Activated CD8-positive, alpha-beta memory T cell treated with anti-CD3 and anti-CD28 coated beads, Interleukin-2, amount 50 U/mL, for 24 hours (primary cell): ENCODE measurements at regions not wholly inside any gene's neighbourhood (a gene's known extent, or its start where the extent isn't known, plus 50 kb on each side); places are given as distances from the start of the nearest gene placed in this dataset.
"Not testable (repeated sequence)": the region's sequence is repeated elsewhere in the genome, so short reads cannot be mapped to it uniquely, and the experiment has no call there.

Source experiments
- DNase-seq: peaks from one replicate; pipeline ENCODE4 v3.0.0-alpha.2; 2020; ENCODE audit errors: extremely low read depth

- DNase-seq, result no peak
Observed at GRCh38 chr2:230593765-230594164, 118.9 kb upstream of the CAB39 start.

DNA sequence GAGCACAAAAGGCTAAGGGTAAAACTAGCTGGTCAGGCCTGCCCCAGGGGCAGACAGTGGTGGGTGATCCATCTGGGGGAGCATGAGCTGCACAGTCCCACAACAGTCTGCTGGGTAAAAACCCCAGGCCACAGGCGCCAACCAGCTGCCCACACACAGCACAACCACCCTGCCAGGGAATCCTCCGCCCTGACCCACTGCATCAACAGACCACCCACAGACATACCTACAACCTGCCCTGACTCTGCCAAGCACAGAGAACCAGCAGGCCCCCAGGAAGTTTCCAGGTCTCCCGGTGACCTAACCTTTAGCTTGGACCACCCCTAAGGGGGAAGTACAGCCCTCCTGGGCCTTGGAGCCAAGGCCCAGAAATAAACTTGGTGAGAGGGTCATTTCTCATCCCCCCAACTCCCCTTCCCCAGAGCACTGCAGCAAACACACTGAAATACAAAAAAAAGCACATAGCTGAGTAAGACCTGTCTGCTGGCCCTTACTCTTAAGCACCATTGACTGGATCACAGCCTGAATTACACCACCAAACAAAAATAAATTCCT is 118.3 kb upstream of the CAB39 start:
- no peak for DNase-seq

DNA sequence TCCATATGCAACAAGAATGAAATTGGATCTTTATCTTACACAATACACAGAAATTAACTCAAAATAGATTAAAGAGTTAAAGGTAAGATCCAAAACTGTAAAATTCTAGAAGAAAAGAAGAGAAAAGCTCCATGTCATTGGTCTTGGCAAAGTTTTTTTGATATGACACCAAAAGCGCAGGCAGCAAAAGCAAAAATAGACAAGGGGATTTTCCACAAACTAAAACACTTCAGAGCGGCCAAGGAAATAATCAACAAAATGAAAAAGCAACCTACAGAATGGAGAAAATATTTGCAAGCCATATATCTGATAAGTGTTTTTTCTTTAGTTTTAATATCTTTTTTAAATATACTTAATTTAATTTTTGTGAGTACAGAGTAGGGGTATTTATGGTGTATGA is 112.8 kb upstream of the CAB39 start:
- DNase-seq, result no peak

- DNase-seq, result no peak
Observed at GRCh38 chr2:230600285-230600684, 112.4 kb upstream of the CAB39 start.

- DNase-seq, result no peak
Observed at GRCh38 chr2:230600881-230601280, 111.8 kb upstream of the CAB39 start.

DNA sequence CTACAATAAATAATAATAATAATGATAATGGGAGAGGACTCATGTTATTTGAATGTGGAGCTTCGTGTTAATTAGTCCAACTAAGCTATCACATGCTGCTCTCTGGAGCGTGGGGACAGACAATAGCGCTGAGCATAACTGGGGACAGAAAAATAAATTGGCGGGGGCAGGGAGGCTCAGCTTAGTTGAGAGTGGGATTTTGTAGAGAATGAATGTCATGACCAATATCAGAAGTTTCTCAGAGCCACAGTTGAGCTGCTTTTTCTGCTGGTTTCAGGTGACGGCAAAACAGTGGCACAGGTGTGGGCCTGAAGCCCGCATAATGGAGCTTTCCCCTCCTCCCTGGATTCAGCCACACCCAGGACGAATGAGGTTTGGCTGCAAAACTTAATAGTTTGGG is 111.1 kb upstream of the CAB39 start:
- DNase-seq, result no peak

DNA sequence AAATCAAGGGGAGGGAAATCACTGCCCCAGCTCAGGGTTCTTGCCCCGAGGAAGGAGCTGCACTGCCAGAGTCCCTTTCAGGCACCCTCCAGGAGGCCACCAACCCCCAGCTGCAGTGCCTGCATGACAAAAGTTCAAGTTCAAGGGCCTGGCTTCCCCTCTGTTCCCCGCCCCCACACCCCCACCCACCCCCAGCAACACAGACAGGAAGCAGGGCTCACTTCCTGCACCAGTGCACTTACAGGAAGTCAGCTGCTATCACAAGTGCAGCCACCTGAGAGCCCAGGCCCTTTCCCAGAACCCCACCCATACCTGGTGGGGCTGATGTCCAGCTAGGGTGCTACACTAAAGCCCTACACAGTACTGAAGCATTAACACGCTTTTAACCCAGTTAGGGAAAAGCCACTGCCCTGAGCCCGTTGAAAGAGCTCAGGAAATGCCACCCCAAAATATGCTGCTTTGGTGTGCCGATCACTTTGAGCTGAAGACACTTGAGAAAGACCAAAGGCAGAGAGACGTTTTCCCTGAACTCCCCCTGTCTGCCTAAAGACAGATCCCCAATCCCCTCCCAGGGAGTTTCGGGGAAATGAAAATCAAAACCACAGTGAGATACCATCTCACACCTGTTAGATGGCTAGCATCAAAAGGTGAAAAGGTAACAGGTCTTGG is 109.9 kb upstream of the CAB39 start:
- DNase-seq, result no peak

DNA sequence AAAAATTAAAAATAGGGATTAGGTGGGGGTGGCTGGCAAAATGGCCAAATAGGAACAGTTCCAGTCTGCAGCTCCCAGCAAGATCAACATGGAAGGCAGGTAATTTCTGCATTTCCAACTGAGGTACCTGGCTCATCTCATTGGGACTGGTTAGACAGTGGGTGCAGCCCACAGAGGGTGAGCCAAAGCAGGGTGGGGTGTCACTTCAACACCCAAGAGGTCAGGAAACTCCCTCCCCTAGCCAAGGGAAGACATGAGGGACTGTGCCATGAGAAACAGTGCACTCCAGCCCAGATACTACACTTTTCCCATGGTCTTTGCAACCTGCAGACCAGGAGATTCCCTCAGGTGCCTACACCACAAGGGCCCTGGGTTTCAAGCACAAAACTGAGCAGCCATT is 109.3 kb upstream of the CAB39 start:
- DNase-seq, result not testable (repeated sequence)

- not testable (repeated sequence) for DNase-seq
Observed at GRCh38 chr2:230604158-230604557, 108.5 kb upstream of the CAB39 start.

DNA sequence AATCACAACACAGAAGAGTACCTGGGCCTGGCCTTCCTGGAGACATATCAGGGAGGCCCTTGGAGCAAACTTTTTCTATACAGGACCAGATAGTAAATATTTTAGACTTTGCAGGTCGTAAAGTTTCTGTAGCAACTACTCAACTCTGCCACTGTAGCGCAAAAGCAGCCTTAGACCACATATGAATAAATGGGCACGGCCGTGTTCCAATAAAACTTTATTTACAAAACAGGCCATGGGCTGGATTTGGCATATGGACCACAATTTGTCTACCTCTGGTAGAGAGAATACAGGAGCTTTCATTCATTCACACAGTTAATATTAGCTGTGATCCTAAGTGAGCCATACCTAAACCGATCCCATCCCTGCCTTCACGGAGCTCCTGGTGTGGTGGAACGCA is 98.6 kb upstream of the CAB39 start:
- no peak for DNase-seq

DNA sequence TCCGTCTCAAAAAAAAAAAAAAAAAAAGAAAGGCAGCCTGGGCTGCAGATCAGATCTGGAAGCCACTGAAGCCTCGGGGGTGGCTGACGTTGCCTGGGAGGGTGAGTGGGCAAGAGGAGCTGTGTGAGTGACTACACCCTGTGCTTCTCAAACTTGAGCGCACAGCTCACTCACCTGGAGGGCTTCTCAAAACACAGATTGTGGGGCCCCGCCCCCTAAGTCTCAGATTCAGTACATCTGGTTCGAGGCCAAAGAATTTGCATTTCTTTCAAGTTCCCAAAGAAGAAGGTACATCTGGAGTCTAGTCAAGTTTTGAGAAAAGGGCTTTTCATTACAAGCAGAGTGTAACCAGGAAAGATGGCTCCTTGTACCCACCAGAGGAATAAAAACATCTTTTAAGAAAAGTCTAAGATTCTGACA is 97.7 kb upstream of the CAB39 start:
- DNase-seq, result no peak

DNA sequence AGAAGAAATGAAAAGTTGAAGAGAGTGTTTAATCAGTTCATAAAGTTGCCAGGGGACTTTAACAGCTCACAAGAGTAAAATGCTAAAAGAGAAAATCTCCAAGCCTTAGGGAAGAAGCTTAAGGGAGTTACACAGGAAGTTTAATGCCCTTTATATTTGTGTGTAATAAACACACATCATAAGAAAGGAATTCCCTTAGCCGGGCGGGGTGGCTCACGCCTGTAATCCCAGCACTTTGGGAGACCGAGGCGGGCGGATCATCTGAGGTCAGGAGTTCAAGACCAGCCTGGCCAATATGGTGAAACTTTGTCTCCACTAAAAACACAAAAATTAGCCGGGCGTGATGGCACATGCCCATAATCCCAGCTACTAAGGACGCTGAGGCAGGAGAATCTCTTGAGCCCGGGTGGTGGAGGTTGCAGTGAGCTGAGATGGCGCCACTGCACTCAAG is 95.4 kb upstream of the CAB39 start:
- not testable (repeated sequence) for DNase-seq

GRCh38 chr2:230619491-230619890 is 93.2 kb upstream of the CAB39 start:
- DNase-seq, result no peak

GRCh38 chr2:230625220-230625619 is 87.4 kb upstream of the CAB39 start:
- not testable (repeated sequence) for DNase-seq

GRCh38 chr2:230627091-230627490 is 85.6 kb upstream of the CAB39 start:
- DNase-seq, result not testable (repeated sequence)

- DNase-seq, result no peak
Observed at GRCh38 chr2:230627806-230628724, 84.6 kb upstream of the CAB39 start.

GRCh38 chr2:230631470-230631869 is 81.2 kb upstream of the CAB39 start:
- DNase-seq, result no peak

GRCh38 chr2:230634146-230634545 is 78.5 kb upstream of the CAB39 start:
- DNase-seq, result no peak

GRCh38 chr2:230634721-230635313 is 77.8 kb upstream of the CAB39 start:
- DNase-seq, result not testable (repeated sequence)

DNA sequence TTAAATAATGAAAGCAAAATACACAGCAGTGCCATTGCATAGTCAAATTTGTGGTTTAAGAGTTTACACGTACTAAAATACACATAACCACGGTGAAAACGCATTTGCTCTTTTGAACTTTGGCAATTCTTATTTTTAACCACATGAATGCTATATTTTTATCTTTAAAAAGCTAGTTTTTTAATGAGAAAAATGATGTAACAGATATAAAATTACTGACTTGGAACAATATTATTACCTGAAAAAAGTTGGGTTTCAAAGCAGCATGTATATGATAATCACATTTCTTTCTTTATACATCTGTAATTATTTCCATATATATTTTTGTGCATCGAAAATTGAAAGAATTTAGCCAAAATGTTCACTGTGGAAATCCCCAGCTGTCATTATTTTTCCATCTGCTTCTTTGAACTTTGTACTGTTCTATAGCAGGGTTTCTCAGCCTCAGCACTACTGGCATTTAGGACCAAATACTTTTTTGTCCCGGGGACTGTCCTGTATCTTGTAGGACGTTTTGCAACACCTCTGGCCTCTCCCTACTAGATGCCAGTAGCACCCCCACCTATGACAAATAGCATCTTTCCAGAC is 75.9 kb upstream of the CAB39 start:
- DNase-seq, result no peak

DNA sequence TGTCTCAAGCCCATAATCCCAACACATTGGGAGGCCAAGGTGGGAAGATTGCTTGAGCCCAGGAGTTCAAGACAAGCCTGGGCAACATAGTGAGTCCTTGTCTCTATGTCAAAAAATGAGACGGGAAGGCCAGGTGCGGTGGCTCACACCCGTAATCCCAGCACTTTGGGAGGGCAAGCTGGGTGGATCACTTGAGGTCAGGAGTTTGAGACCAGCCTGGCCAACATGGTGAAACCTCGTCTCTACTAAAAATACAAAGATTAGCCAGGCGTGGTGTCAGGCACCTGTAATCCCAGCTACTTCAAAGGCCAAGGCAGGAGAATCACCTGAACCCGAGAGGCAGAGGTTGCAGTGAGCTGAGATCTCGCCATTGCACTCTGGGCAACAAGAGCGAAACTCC is 75.2 kb upstream of the CAB39 start:
- DNase-seq, result not testable (repeated sequence)

DNA sequence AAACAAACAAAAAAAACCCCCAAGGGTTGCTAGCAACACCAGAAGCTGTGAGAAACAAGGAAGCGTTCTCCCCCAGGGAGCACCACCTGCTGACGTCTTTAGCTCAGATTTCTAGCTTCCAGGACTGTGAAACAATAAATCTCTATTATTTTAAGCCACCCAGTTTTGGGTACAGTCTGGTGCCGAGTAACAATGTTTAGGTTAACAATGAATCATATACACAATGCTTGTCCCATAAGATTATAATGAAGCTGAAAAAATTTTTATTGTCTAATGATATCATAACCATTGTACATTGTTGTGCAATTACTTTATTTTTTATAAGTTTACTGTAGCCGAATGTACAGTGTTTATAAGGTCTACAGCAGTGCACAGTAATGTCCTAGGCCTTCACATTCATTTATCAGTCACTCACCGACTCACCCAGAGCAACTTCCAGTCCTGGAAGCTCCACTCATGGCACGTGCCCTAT is 72.1 kb upstream of the CAB39 start:
- no peak for DNase-seq
